Activated naive CD4-positive, alpha-beta T cell treated with anti-CD3 and anti-CD28 coated beads for 36 hours (primary cell): ENCODE measurements at regions not wholly inside any gene's neighbourhood (a gene's known extent, or its start where the extent isn't known, plus 50 kb on each side); places are given as distances from the start of the nearest gene placed in this dataset.

Experiments used
- CTCF ChIA-PET: fragments of 350-600 bp; sonication (Branson Sonifier 250); formaldehyde crosslinking; loops from one replicate; lab custom pipeline; 2021; ENCODE audit warnings: antibody characterized with exemption; lab: Charles Lee
- DNase-seq: peaks from one replicate; pipeline ENCODE4 v3.0.0-alpha.2; 2020
- H3K27ac Mint-ChIP-seq: one replicate; pipeline ENCODE4 v1.8.0; 2021; ENCODE audit warnings: mild to moderate bottlenecking, mixed read lengths
- H3K27me3 Mint-ChIP-seq: one replicate; pipeline ENCODE4 v1.8.0; 2021; ENCODE audit warnings: low read depth, mixed read lengths
- H3K36me3 Mint-ChIP-seq: one replicate; pipeline ENCODE4 v1.8.0; 2021; ENCODE audit warnings: low read depth, mixed read lengths
- H3K4me1 Mint-ChIP-seq: one replicate; pipeline ENCODE4 v1.8.0; 2021; ENCODE audit warnings: low read depth, mixed read lengths
- H3K4me3 Mint-ChIP-seq: one replicate; pipeline ENCODE4 v1.8.0; 2021; ENCODE audit warnings: mild to moderate bottlenecking, moderate library complexity, mixed read lengths
- H3K9me3 Mint-ChIP-seq: one replicate; pipeline ENCODE4 v1.8.0; 2021; ENCODE audit warnings: mixed read lengths
- intact Hi-C: fragments of 100-400 bp; cut with micrococcal nuclease; formaldehyde crosslinking; loops from one replicate; pipeline ENCODE4 v1.15.1; 2023

DNA sequence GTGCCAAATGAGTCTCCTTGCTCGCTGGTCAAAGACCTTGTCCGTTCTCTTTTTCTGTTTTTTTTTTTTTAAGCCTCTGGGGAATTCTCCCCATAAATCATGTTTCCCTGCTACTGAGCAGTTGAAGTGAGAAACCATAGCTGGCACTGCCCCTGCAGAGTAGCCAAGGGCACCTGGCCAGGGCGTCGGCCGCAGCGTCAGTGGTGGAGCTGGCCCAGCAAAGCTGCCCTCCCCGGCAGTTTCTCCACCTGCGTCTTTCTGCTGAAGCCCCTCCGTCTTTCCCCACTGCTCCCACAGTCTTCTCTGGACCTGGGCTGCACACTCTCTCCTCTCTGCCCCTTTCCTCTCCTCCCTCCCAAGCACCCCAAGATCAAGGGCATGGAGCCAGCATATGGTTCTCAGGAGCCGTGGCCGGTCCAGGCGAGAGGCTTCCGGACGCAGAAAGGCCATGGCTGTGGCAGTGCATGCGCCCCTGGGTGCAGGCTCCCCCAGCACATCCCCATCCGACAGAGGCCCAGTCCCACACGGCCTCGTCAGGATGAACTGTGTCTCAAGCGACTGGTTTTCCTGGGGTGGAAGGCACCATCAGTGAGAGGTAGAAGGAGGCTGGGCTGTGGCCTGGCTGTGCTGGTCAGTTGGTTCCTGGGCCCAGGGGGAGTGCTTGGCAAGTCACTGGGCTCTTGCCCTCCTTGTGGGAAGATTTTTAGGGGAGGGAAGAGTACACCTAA lies 218.1 kb downstream of the ERMARD start:
- Mint-ChIP-seq H3K4me3 (no peak overlapping the region), H3K9me3 (no peaks in the 10 kb centered on the region), H3K36me3 (no peaks in the 10 kb centered on the region), H3K4me1 (no peaks in the 10 kb centered on the region), H3K27ac (no peak overlapping the region), H3K27me3 (no peaks in the 10 kb centered on the region)
- no peak for DNase-seq
- CTCF ChIA-PET: no interaction called here
- intact Hi-C loops: no loop called here

DNA sequence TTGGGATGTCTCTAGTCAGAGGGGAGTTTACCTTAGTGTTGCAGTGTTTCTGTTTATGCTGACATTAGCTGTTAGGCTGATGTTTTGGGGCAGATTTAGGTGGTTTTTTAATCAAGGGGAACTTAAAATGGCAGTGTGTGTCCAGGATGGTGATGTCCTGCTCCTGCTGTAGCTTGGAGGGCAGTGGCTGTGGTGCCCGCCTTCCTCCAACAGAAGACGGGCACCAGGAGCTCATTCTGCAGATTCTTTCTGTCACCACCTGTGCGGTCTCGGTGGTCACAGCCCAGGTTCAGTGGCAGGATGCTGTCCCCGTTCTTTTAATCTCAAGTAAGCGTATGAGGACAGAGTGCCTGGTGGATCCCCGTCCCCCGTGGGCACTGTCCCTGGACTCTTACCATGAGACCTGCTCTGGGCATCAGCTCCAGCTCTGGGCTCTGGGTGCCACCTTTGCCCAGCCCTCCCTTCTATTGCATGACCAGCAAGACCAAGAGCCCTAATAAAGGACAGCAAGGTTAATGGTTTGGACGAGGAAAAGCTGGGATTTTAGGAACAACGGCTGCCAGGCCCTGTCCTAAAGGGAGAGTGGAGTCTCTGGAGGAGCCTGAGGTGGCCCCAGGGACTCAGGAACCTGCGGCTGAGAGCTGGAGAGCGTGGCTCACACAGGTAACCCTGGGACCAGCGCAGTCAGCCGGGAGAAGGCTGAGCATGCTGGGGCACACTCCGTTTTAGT lies 217.3 kb downstream of the ERMARD start:
- CTCF ChIA-PET: interaction anchor here (1.0 kb wide), 1 partner anchor 19 kb away, joined by 3 read pairs; no protein-coding TSS in a partner anchor
- H3K27me3 Mint-ChIP-seq: no peaks in the 10 kb centered on the region
- no peaks in the 10 kb centered on the region for H3K9me3 Mint-ChIP-seq
- H3K4me1 Mint-ChIP-seq: no peaks in the 10 kb centered on the region
- H3K27ac Mint-ChIP-seq: no peak overlapping the region
- H3K4me3 Mint-ChIP-seq: no peak overlapping the region
- no peaks in the 10 kb centered on the region for H3K36me3 Mint-ChIP-seq
- intact Hi-C loops: no loop called here
- no peak for DNase-seq

DNA sequence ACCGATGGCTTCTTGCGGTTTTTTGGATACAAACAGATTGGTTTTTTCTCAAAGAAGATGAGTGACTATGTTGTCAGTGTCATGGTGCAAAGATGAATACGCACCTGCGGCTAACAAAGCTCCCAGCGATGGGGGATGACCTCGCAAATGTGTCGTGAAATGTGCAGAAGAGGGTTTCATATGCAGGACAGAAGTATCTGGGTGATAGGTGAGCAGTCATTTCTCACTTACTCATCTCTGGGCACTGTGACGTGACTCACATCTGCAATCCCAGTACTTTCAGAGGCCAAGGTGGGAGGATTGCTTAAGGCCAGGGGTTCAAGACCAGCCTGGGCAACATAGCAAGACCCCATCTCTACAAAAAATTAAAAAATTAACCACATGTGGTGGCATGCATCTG lies 216.3 kb downstream of the ERMARD start:
- DNase-seq: no peak
- CTCF ChIA-PET: interaction anchor here (0.5 kb wide), 1 partner anchor 274 kb away, joined by 3 read pairs; no protein-coding TSS in a partner anchor
- Mint-ChIP-seq H3K27ac (no peak overlapping the region), H3K4me1 (no peaks in the 10 kb centered on the region), H3K4me3 (no peak overlapping the region), H3K36me3 (no peaks in the 10 kb centered on the region), H3K27me3 (no peaks in the 10 kb centered on the region), H3K9me3 (no peaks in the 10 kb centered on the region)
- intact Hi-C loops: no loop called here

DNA sequence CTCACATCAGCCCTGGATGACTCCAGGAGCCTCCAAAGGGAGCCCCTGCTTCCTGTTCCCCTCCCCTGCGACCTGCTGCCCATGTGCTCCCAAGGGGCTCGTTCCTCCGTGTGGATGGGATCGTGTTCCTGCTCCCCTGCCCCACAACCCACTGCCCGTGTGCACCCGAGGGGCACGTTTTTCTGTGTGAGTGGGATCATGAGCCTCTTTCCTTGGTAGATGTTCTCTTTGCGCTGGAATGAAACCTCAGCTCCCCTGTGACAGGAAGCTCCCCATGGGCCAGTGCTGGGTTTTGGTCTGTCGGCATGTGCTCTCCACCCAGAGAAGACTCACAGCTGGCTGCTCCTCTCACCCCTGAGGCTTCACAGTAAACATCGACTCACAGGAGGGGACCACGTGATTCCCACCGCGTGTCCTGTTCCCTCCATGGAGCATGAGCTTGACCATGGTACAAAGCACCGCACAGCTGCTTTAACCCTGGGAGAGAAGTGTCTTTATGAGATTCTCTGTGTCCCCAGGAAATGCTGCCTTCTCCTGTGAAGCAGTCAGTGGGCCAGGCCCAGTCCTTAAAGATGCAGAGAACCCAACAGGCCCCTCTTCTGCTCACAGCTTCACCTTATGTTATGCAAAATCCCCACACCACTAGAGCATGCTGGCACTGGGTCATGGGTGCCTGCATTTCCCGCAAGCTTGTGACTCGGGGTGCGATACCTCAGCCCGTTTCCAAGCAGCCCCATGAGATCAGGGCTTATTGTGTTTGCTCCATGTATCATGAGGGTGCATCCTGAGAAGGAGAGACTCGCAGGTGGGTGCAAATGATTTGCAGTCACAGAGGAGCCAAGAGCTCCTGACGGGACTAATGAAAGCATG lies 215.1 kb downstream of the ERMARD start:
- no peak for DNase-seq
- CTCF ChIA-PET: interaction anchor here (0.9 kb wide), 1 partner anchor 135 kb away, joined by 3 read pairs; no protein-coding TSS in a partner anchor
- no peaks in the 10 kb centered on the region for H3K9me3 Mint-ChIP-seq
- peaks cover 2% of the 10 kb centered on the region for H3K4me1 Mint-ChIP-seq
- intact Hi-C loops: no loop called here
- no peaks in the 10 kb centered on the region for H3K27me3 Mint-ChIP-seq
- H3K36me3 Mint-ChIP-seq: no peaks in the 10 kb centered on the region
- no peak overlapping the region for H3K4me3 Mint-ChIP-seq
- H3K27ac Mint-ChIP-seq: no peak overlapping the region

DNA sequence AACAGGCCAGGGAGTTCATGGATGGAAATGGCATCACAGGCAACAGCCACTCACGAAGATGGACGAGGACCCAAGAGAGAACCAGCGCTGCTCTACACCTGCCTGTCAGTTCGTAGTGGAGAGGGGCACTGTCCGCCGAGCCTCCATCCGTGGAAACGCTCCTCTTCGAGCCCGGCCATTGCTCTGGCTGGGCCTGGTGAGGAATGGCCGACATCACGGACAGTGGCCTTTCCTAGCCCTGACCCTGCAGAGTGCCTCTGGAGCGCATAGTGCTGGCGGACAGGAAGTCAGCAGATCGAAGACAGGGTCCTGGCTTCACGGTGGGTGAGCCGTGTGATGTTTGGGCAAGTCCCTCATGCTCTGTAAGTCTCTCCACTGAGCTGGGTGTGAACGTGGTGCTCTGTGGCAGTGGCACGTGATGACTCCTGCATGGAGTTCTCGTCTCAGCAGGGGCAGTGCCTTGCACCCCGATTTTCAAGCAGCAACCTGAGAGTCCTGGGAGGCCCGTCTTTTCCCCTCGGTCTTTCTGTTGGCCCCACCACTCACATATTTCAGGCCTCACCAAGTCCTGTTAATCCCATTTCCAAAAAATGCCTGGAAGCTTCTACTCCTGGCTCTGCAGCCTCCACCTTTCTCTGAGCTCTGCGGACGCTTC lies 214.4 kb downstream of the ERMARD start:
- CTCF ChIA-PET: interaction anchor here (0.9 kb wide), 1 partner anchor 134 kb away, joined by 3 read pairs; no protein-coding TSS in a partner anchor
- no peak overlapping the region for H3K4me3 Mint-ChIP-seq
- peaks cover 5% of the 10 kb centered on the region for H3K27me3 Mint-ChIP-seq
- peaks cover 5% of the 10 kb centered on the region for H3K4me1 Mint-ChIP-seq
- DNase-seq: no peak
- intact Hi-C loops: no loop called here
- no peaks in the 10 kb centered on the region for H3K9me3 Mint-ChIP-seq
- no peak overlapping the region for H3K27ac Mint-ChIP-seq
- no peaks in the 10 kb centered on the region for H3K36me3 Mint-ChIP-seq

DNA sequence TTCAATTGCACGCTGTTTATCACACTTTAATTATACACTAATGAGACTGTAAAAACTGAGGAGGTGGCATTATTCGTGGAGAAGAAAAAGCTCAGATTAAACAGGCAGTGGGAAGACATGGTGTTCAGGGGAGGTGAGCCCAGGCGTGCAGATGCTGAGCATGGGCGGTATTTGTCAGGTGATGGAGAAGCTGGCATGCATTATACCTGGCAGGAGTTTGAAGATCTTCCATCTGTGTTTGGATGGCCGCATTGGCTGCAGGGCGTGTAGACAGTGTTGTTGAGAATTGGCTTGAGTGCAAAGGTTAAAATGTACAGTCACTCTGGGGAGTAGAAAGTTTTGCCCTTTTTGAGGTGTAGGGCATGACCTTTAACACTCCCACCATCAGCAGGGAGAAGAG lies 213.8 kb downstream of the ERMARD start:
- H3K4me3 Mint-ChIP-seq: no peak overlapping the region
- no peaks in the 10 kb centered on the region for H3K9me3 Mint-ChIP-seq
- H3K27me3 Mint-ChIP-seq: peaks cover 5% of the 10 kb centered on the region
- CTCF ChIA-PET: no interaction called here
- H3K36me3 Mint-ChIP-seq: no peaks in the 10 kb centered on the region
- H3K27ac Mint-ChIP-seq: no peak overlapping the region
- DNase-seq: no peak
- H3K4me1 Mint-ChIP-seq: peaks cover 5% of the 10 kb centered on the region
- intact Hi-C loops: no loop called here

DNA sequence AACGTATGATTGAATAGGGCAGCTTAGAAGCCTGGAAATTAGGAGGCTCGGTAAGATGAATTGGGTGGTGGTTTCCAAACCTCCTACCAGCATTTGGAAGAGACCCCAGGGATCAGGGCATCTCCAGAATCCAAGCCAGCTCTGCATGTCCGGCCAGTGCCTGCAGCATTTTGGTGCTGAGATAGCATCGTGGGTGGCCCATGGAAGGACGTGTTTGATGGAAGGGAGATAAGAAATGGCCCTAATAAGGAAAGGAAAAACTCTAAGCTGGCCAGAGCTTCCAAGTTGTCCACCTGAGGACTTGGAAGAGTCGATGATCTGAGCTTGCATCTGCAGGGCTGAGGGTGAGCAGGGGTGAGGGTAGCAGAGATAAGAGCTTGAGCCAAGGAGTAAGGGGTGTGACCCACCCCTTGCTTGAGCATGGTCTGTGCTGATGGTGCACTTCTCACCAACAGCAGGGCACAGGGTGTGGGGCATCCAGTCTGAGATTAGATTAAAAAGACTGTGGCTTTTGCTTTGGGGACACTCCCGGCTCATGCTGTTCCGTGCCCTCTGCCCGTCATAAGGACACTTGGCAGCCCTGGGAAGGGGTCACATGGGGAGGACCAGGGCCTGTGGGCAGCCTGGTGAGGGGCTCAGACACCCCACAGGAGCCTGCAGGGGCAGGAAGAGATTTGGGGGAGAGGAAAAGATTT lies 213.2 kb downstream of the ERMARD start:
- Mint-ChIP-seq H3K27me3 (peaks cover 5% of the 10 kb centered on the region), H3K27ac (no peak overlapping the region), H3K4me1 (peaks cover 5% of the 10 kb centered on the region), H3K9me3 (no peaks in the 10 kb centered on the region), H3K4me3 (no peak overlapping the region), H3K36me3 (no peaks in the 10 kb centered on the region)
- intact Hi-C loops: loop anchor here (5.0 kb wide), 1 partner anchor 172 kb away; no protein-coding TSS in a partner anchor
- no peak for DNase-seq
- CTCF ChIA-PET: no interaction called here

DNA sequence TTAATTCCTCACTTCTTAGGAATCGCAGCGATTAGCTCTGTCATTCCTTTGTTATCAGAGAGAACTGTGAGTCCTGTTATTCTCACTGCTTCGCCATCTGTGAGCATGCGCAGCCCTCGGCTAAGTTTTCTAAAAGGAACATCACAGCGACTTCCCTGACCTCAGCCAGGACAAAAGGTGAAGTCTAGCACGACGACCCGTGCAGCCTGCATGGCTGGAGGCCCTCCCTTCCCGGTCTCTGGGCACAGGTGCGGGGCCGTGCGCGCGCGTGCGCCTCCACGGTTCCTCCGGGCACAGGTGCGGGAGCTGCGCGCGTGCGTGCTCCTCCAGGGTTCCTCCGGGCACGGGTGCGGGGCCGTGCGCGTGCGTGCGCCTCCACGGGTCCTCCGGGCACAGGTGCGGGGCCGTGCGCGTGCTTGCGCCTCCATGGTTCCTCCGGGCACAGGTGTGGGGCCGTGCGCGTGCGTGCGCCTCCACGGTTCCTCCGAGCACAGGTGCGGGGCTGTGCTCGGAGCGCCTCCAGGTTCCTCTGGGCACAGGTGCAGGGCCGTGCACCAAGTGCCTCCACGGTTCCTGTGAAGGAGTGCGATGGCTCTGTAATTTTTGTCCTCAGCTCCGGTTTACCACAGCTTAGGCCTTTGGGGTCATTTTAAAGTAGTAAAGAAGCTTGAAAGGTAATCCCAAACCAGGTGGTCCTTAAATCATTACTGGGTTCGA lies 212.3 kb downstream of the ERMARD start:
- H3K36me3 Mint-ChIP-seq: no peaks in the 10 kb centered on the region
- peaks cover 14% of the 10 kb centered on the region for H3K4me1 Mint-ChIP-seq
- no peak overlapping the region for H3K4me3 Mint-ChIP-seq
- H3K9me3 Mint-ChIP-seq: no peaks in the 10 kb centered on the region
- intact Hi-C loops: loop anchor here (5.0 kb wide), 1 partner anchor 171 kb away; no protein-coding TSS in a partner anchor
- H3K27me3 Mint-ChIP-seq: peaks cover 5% of the 10 kb centered on the region
- no peak overlapping the region for H3K27ac Mint-ChIP-seq
- CTCF ChIA-PET: interaction anchor here (0.6 to 1.2 kb wide), 2 partner anchors 96 to 132 kb away, joined by 3 read pairs; no protein-coding TSS in a partner anchor
- DNase-seq: no peak

DNA sequence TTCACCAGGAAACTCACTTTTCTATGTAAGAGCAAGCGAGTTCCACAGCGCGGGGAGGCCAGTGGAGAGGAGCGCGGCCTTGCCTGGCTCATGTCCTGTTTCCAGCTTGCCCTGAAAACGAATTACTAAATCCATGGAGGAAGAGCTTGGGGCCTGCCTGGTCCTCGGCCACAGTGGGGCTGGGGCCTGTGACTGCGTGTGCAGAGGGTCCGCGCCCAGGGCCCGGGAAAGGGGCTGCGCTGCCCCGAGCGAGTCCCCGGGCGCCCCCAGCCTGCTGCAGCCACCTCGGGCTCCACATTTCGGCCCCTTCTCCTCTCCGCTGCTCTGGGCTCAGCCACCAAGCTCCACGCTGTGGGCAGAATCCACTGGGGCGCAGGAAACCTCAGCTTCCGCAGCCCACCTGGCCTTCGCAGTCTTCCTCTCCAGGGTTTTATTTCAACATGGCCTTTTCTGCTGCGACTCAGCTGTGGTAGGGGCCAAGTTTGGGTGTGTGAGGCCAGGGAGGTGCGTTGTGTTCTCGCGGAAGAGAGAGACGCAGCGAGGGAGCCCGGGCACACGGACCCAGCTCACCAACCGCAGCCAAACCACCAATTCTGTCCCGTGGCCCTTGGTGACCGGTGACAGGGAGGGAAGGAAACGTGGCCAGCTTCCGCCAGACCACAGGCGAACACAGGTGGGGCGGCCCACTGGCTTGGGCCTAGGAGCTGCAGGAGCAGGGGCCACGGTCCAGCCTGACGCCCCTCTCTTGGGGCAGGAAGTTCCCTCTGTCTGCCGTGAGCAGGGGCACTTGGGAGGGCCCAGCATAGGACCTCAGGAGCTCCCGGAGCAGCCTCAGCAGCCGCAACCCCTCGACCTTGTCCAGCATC lies 211.4 kb downstream of the ERMARD start:
- peaks cover 20% of the 10 kb centered on the region for H3K4me1 Mint-ChIP-seq
- CTCF ChIA-PET: interaction anchor here (0.6 to 1.2 kb wide), 4 partner anchors 27 to 172 kb away, joined by 3 to 4 read pairs (median 3); no protein-coding TSS in a partner anchor
- intact Hi-C loops: loop anchor here (1.0 to 5.0 kb wide), 2 partner anchors 27 to 171 kb away; no protein-coding TSS in a partner anchor
- no peaks in the 10 kb centered on the region for H3K9me3 Mint-ChIP-seq
- no peak overlapping the region for H3K27ac Mint-ChIP-seq
- peaks cover 1% of the 10 kb centered on the region for H3K36me3 Mint-ChIP-seq
- H3K4me3 Mint-ChIP-seq: peak overlapping the region; percentile 48
- H3K27me3 Mint-ChIP-seq: peaks cover 5% of the 10 kb centered on the region
- DNase-seq: no peak
